PC-3 (cell line): ENCODE measurements at regions not wholly inside any gene's neighbourhood (a gene's known extent, or its start where the extent isn't known, plus 50 kb on each side); places are given as distances from the start of the nearest gene placed in this dataset.

Source experiments
- ATAC-seq: fragments of 200-7000 bp; cut with Tn5 transposase; 2 replicates; pipeline ENCODE4 v1.9.1; 2020; ENCODE audit warnings: mild to moderate bottlenecking, moderate library complexity
- BruUV-seq: library from RNA; stranded (reverse); fragments of 400-500 nt; replicated peaks from 2 replicates; lab custom pipeline; 2021; lab: Mats Ljungman, UMichigan
- CTCF ChIA-PET: fragments of 300-600 bp; sonication (Branson Sonifier 250); formaldehyde crosslinking; loops from one replicate; lab custom pipeline; 2022; ENCODE audit warnings: antibody characterized with exemption; lab: Charles Lee
- POLR2A ChIA-PET: fragments of 300-600 bp; sonication (Branson Sonifier 250); formaldehyde crosslinking; loops from one replicate; lab custom pipeline; 2022; ENCODE audit warnings: antibody characterized with exemption; ENCODE audit not compliant: unreplicated experiment; lab: Charles Lee
- DNase-seq: peaks from one replicate; pipeline ENCODE4 v3.0.0-alpha.2; 2015
- H2AFZ ChIP-seq: fragments of 300-600 bp; sonication (generic); 2 replicates; pipeline ENCODE4 v1.6.0; 2016; ENCODE audit warnings: antibody characterized with exemption, low read length
- H3F3A ChIP-seq: fragments of 300-600 bp; sonication (generic); one replicate; pipeline ENCODE4 v1.6.0; 2017; ENCODE audit warnings: antibody characterized with exemption, low read length, control low read depth, mild to moderate bottlenecking; ENCODE audit not compliant: unreplicated experiment
- H3K27ac ChIP-seq: fragments of 300-600 bp; sonication (generic); 2 replicates; pipeline ENCODE4 v1.5.1; 2016; ENCODE audit warnings: mild to moderate bottlenecking, low read length
- H3K27me3 ChIP-seq: fragments of 300-600 bp; sonication (generic); 2 replicates; pipeline ENCODE4 v1.6.1; 2016; ENCODE audit warnings: low read length, mixed read lengths
- H3K36me3 ChIP-seq: fragments of 300-600 bp; sonication (generic); 2 replicates; pipeline ENCODE4 v1.6.1; 2016; ENCODE audit warnings: low read depth, mixed run types, low read length, mixed read lengths
- H3K4me1 ChIP-seq: fragments of 300-600 bp; sonication (generic); 2 replicates; pipeline ENCODE4 v1.5.1; 2016; ENCODE audit warnings: low read length; ENCODE audit not compliant: insufficient read depth
- H3K4me2 ChIP-seq: fragments of 300-600 bp; sonication (generic); 2 replicates; pipeline ENCODE4 v1.6.0; 2016; ENCODE audit warnings: low read length
- H3K4me3 ChIP-seq: fragments of 300-600 bp; sonication (generic); 2 replicates; pipeline ENCODE4 v1.5.1; 2016; ENCODE audit warnings: mild to moderate bottlenecking, low read length, mixed read lengths
- H3K79me2 ChIP-seq: fragments of 300-600 bp; sonication (generic); 2 replicates; pipeline ENCODE4 v1.6.1; 2017; ENCODE audit warnings: low read length, mixed read lengths
- H3K9ac ChIP-seq: fragments of 300-600 bp; sonication (generic); 2 replicates; pipeline ENCODE4 v1.6.0; 2016; ENCODE audit warnings: mild to moderate bottlenecking, low read length
- H3K9me2 ChIP-seq: fragments of 300-600 bp; sonication (generic); replicated peaks from 2 replicates; pipeline ENCODE4 v1.6.1; 2016; ENCODE audit warnings: mixed run types, low read length, mixed read lengths
- H3K9me3 ChIP-seq: fragments of 300-600 bp; sonication (generic); 2 replicates; pipeline ENCODE4 v1.6.1; 2016; ENCODE audit warnings: low read length, mixed read lengths
- H4K20me1 ChIP-seq: fragments of 300-600 bp; sonication (generic); 2 replicates; pipeline ENCODE4 v1.6.1; 2016; ENCODE audit warnings: low read length, mixed read lengths
- CTCF ChIP-seq: fragments of 300-600 bp; sonication (generic); conservative IDR thresholded peaks from 2 replicates; pipeline ENCODE4 v1.5.1; 2017; ENCODE audit warnings: antibody characterized with exemption, low read depth, mild to moderate bottlenecking, low read length
- EZH2 ChIP-seq: fragments of 300-600 bp; sonication (generic); IDR thresholded peaks from one replicate; pipeline ENCODE4 v1.6.1; 2017; ENCODE audit warnings: antibody characterized with exemption, mild to moderate bottlenecking, low read length; ENCODE audit not compliant: unreplicated experiment
- EZH2phosphoT487 ChIP-seq: fragments of 300-600 bp; sonication (generic); IDR thresholded peaks from 2 replicates; pipeline ENCODE4 v1.6.1; 2018; ENCODE audit warnings: mild to moderate bottlenecking, antibody characterized with exemption, low read length, borderline replicate concordance
- intact Hi-C: fragments of 100-400 bp; cut with micrococcal nuclease; formaldehyde crosslinking; loops from 2 replicates; pipeline ENCODE4 v1.9.0; 2023

- H3K27ac ChIP-seq, result no peak overlapping the region
- H3K4me1 ChIP-seq, result peaks cover 4% of the 10 kb centered on the region
- H3F3A ChIP-seq, result no peaks in the 10 kb centered on the region
- DNase-seq, result peak; percentile 34
- peaks cover 17% of the 10 kb centered on the region for H3K27me3 ChIP-seq
- ATAC-seq, result peak; percentile 67
- no peaks in the 10 kb centered on the region for H3K36me3 ChIP-seq
- H3K79me2 ChIP-seq, result no peaks in the 10 kb centered on the region
- no peaks in the 10 kb centered on the region for H4K20me1 ChIP-seq
- POLR2A ChIA-PET, result no interaction called here
- no peak overlapping the region for H3K4me3 ChIP-seq
- TF ChIP-seq CTCF (no peak), EZH2phosphoT487 (no peak), EZH2 (no peak)
- intact Hi-C loops, result no loop called here
- H3K9me2 ChIP-seq, result no peaks in the 10 kb centered on the region
- CTCF ChIA-PET, result no interaction called here
- no peak overlapping the region for H3K9ac ChIP-seq
- BruUV-seq, result no TSS peak
- no peaks in the 10 kb centered on the region for H3K9me3 ChIP-seq
- no peak overlapping the region for H3K4me2 ChIP-seq
- no peak overlapping the region for H2AFZ ChIP-seq
Observed at GRCh38 chr6:33962246-33963027, 158.6 kb upstream of the MLN start.

- Histone ChIP-seq H3K4me2 (no peak overlapping the region), H3K9me3 (no peaks in the 10 kb centered on the region)
- no peak for DNase-seq
Observed at GRCh38 chr6:33961691-33962090, 157.9 kb upstream of the MLN start.

More at GRCh38 chr6:33961691-33962090, 157.9 kb upstream of the MLN start:
- Histone ChIP-seq H3K36me3 (no peaks in the 10 kb centered on the region), H4K20me1 (no peaks in the 10 kb centered on the region), H3K4me3 (no peak overlapping the region), H3K4me1 (peaks cover 4% of the 10 kb centered on the region), H3K27ac (no peak overlapping the region), H3F3A (no peaks in the 10 kb centered on the region), H3K27me3 (peaks cover 16% of the 10 kb centered on the region), H3K79me2 (no peaks in the 10 kb centered on the region), H3K9me2 (no peaks in the 10 kb centered on the region), H3K9ac (no peak overlapping the region), H2AFZ (no peak overlapping the region)
- intact Hi-C loops, result no loop called here
- CTCF ChIA-PET, result no interaction called here
- no peak for ATAC-seq
- TF ChIP-seq CTCF, result no peak
- no peak for TF ChIP-seq EZH2phosphoT487
- POLR2A ChIA-PET, result no interaction called here
- no TSS peak for BruUV-seq
